Adrenal gland (tissue), 9 donors: ENCODE measurements at regions not wholly inside any gene's neighbourhood (a gene's known extent, or its start where the extent isn't known, plus 50 kb on each side); places are given as distances from the start of the nearest gene placed in this dataset.

Experiments used
- DNase-seq, 7 donors: peaks; one replicate each; pipeline ENCODE4 v3.0.0-alpha.2; 2019 to 2020
- H3K27ac ChIP-seq, 5 donors: fragments of 200-600 bp; sonication (generic) in 4 of 5; 1 replicate in 3 of 5; 2 replicates in 2 of 5; pipeline versions ENCODE4 v1.5.1 to v1.8.0; 2016 to 2020; ENCODE audit warnings: mild to moderate bottlenecking in 1 of 5
- H3K27me3 ChIP-seq: fragments of 200-600 bp; 2 replicates; pipeline ENCODE4 v1.8.0; 2021
- H3K36me3 ChIP-seq, 2 donors: fragments of 200-600 bp; replicated peaks in 1 of 2; 1 replicate in 1 of 2; 2 replicates in 1 of 2; pipeline versions ENCODE4 v1.5.1 to v1.8.0; 2018 to 2022
- H3K4me1 ChIP-seq, 2 donors: fragments of 200-600 bp; replicated peaks in 1 of 2; 1 replicate in 1 of 2; 2 replicates in 1 of 2; pipeline versions ENCODE4 v1.5.1 to v1.8.0; 2018 to 2021
- H3K4me3 ChIP-seq, 4 donors: fragments of 200-600 bp; sonication (generic) in 3 of 4; one replicate each; pipeline ENCODE4 v1.5.1; 2016 to 2018
- H3K9me3 ChIP-seq, 3 donors: fragments of 200-600 bp; sonication (generic) in 1 of 3; replicated peaks in 1 of 3; 1 replicate in 2 of 3; 2 replicates in 1 of 3; pipeline versions ENCODE4 v1.5.1 to v1.8.0; 2016 to 2021
- CTCF ChIP-seq, 6 experiments: fragments of 450-650 bp in 4 of 6; fragments of 200-600 bp in 2 of 6; sonication (generic) in 1 of 6; IDR thresholded peaks; 1 replicate in 5 of 6; 2 replicates in 1 of 6; pipeline versions ENCODE4 v1.5.1 to v1.8.0; 2016 to 2021; ENCODE audit warnings: antibody characterized with exemption in 6 of 6, mild to moderate bottlenecking in 2 of 6, moderate library complexity in 1 of 6
- POLR2A ChIP-seq, 2 donors: fragments of 450-650 bp; IDR thresholded peaks; one replicate each; pipeline ENCODE4 v1.6.1; 2017; ENCODE audit warnings: antibody characterized with exemption in 2 of 2, mild to moderate bottlenecking in 2 of 2, moderate library complexity in 1 of 2
- WGBS, 4 donors: extraction: QIAGEN DNeasy Blood & Tissue Kit in 2 of 4; methylation state at CpG; one replicate each; pipeline versions ENCODE4 v1.1.5 to v1.1.7; 2013 to 2017; 5-methylcytosine and 5-hydroxymethylcytosine counted together
- intact Hi-C, 2 donors: fragments of 100-400 bp; cut with DNase I; formaldehyde crosslinking; loops; one replicate each; pipeline versions ENCODE4 v1.14.1 to v1.15.0; 2022 to 2023
- donor health status: healthy with polysubstance abuse.
- donor health status: Bipolar disorder and iron deficiency.
- donor health status: DM: yes; HTN: yes; CAD: no.
- donor health status: DM: no; HTN: no; CAD: no.
- donor health status: DM: no; HTN: no; CAD: no.

GRCh38 chr1:55559842-55560241 lies 344.7 kb upstream of the USP24 start:
- intact Hi-C loops = no loop called here
- Histone ChIP-seq H3K4me3 (no peak overlapping the region), H3K27ac (no peak overlapping the region), H3K27me3 (no peaks in the 10 kb centered on the region), H3K36me3 (no peaks in the 10 kb centered on the region), H3K4me1 (no peaks in the 10 kb centered on the region), H3K9me3 (no peaks in the 10 kb centered on the region)
- no peak for DNase-seq
- TF ChIP-seq POLR2A (IDR thresholded peaks at IDR 0.05) (no peak), CTCF (IDR thresholded peaks at IDR 0.05) (no peak)
- WGBS, 4 donors = 79 to 86% (median 85%) methylated on average over 6 of the region's 6 CpGs

GRCh38 chr1:55559161-55559611 lies 344.0 kb upstream of the USP24 start:
- Histone ChIP-seq H3K27me3 (no peaks in the 10 kb centered on the region), H3K27ac (no peak overlapping the region), H3K4me1 (no peaks in the 10 kb centered on the region), H3K4me3 (no peak overlapping the region), H3K9me3 (no peaks in the 10 kb centered on the region), H3K36me3 (no peaks in the 10 kb centered on the region)
- no peak for DNase-seq
- 79 to 87% (median 82%) methylated on average over 6 of the region's 6 CpGs for WGBS, 4 donors
- intact Hi-C loops = no loop called here
- TF ChIP-seq POLR2A (IDR thresholded peaks at IDR 0.05) (no peak), CTCF (IDR thresholded peaks at IDR 0.05) (no peak)

GRCh38 chr1:55558515-55558914 lies 343.4 kb upstream of the USP24 start:
- no peaks in the 10 kb centered on the region for H3K4me1 ChIP-seq
- H3K27ac ChIP-seq = no peak overlapping the region
- H3K9me3 ChIP-seq = no peaks in the 10 kb centered on the region
- no peak for DNase-seq
- no peaks in the 10 kb centered on the region for H3K36me3 ChIP-seq
- intact Hi-C loops = no loop called here
- WGBS, 4 donors = 95 to 100% (median 96%) methylated on average over 3 of the region's 3 CpGs
- H3K27me3 ChIP-seq = no peaks in the 10 kb centered on the region
- TF ChIP-seq CTCF (IDR thresholded peaks at IDR 0.05) (no peak), POLR2A (IDR thresholded peaks at IDR 0.05) (no peak)
- H3K4me3 ChIP-seq = no peak overlapping the region

GRCh38 chr1:55555956-55556725 lies 341.0 kb upstream of the USP24 start:
- Histone ChIP-seq H3K4me1 (no peaks in the 10 kb centered on the region), H3K27ac (no peak overlapping the region), H3K4me3 (no peak overlapping the region), H3K27me3 (no peaks in the 10 kb centered on the region), H3K36me3 (no peaks in the 10 kb centered on the region), H3K9me3 (no peaks in the 10 kb centered on the region)
- WGBS, 4 donors = 82 to 88% (median 84%) methylated on average over 10 of the region's 10 CpGs
- intact Hi-C loops = no loop called here
- TF ChIP-seq CTCF (IDR thresholded peaks at IDR 0.05) = no peak
- no peak for TF ChIP-seq POLR2A (IDR thresholded peaks at IDR 0.05)
- DNase-seq = no peak
